ENCODE measurements at regions not wholly inside any gene's neighbourhood (a gene's known extent, or its start where the extent isn't known, plus 50 kb on each side); places are given as distances from the start of the nearest gene placed in this dataset.

- TF ChIP-seq POLR2A (IDR thresholded peaks at IDR 0.05), result no peak
- TF ChIP-seq, protein P1, sequence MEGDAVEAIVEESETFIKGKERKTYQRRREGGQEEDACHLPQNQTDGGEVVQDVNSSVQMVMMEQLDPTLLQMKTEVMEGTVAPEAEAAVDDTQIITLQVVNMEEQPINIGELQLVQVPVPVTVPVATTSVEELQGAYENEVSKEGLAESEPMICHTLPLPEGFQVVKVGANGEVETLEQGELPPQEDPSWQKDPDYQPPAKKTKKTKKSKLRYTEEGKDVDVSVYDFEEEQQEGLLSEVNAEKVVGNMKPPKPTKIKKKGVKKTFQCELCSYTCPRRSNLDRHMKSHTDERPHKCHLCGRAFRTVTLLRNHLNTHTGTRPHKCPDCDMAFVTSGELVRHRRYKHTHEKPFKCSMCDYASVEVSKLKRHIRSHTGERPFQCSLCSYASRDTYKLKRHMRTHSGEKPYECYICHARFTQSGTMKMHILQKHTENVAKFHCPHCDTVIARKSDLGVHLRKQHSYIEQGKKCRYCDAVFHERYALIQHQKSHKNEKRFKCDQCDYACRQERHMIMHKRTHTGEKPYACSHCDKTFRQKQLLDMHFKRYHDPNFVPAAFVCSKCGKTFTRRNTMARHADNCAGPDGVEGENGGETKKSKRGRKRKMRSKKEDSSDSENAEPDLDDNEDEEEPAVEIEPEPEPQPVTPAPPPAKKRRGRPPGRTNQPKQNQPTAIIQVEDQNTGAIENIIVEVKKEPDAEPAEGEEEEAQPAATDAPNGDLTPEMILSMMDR (IDR thresholded peaks at IDR 0.05), result no peak
Measured at GRCh38 chrX:475926-476723, 89.4 kb upstream of the PPP2R3B start.
